ENCODE measurements at regions not wholly inside any gene's neighbourhood (a gene's known extent, or its start where the extent isn't known, plus 50 kb on each side); places are given as distances from the start of the nearest gene placed in this dataset.
"Not testable (repeated sequence)": the region's sequence is repeated elsewhere in the genome, so short reads cannot be mapped to it uniquely, and the experiment has no call there.

- no peak for TF ChIP-seq CTCF (IDR thresholded peaks at IDR 0.05; ENCODE audit: insufficient read depth, low read depth, low read length, missing control alignments)
- peak; percentile 33 for DNase-seq (ENCODE audit: low read depth)
- no peak overlapping the region for H3K4me3 ChIP-seq (ENCODE audit: low read length)
These were observed 423.7 kb downstream of the TOX3 start for GRCh38 chr16:52123061-52123839.

GRCh38 chr16:52117171-52117570 lies 429.8 kb downstream of the TOX3 start:
- DNase-seq (ENCODE audit: low read depth): no peak
- no peak for TF ChIP-seq CTCF (IDR thresholded peaks at IDR 0.05; ENCODE audit: insufficient read depth, low read depth, low read length, missing control alignments)

GRCh38 chr16:52114379-52114778 lies 432.6 kb downstream of the TOX3 start:
- peak; percentile 62 for DNase-seq (ENCODE audit: low read depth)
- TF ChIP-seq CTCF (IDR thresholded peaks at IDR 0.05; ENCODE audit: insufficient read depth, low read depth, low read length, missing control alignments): peak; percentile 9
- no peak overlapping the region for H3K4me3 ChIP-seq (ENCODE audit: low read length)

More at GRCh38 chr16:52117171-52117570, 429.8 kb downstream of the TOX3 start:
- H3K4me3 ChIP-seq (ENCODE audit: low read length): no peak overlapping the region

GRCh38 chr16:52113533-52114183 lies 433.3 kb downstream of the TOX3 start:
- TF ChIP-seq CTCF (IDR thresholded peaks at IDR 0.05; ENCODE audit: insufficient read depth, low read depth, low read length, missing control alignments): no peak
- no peak overlapping the region for H3K4me3 ChIP-seq (ENCODE audit: low read length)
- no peak for DNase-seq (ENCODE audit: low read depth)

- DNase-seq (ENCODE audit: low read depth); H3K4me3 ChIP-seq (ENCODE audit: low read length): not testable (repeated sequence)
These were observed 441.9 kb downstream of the TOX3 start for GRCh38 chr16:52104993-52105392.

GRCh38 chr16:52103791-52104190 lies 443.2 kb downstream of the TOX3 start:
- no peak for DNase-seq (ENCODE audit: low read depth)
- TF ChIP-seq CTCF (IDR thresholded peaks at IDR 0.05; ENCODE audit: insufficient read depth, low read depth, low read length, missing control alignments): no peak
- no peak overlapping the region for H3K4me3 ChIP-seq (ENCODE audit: low read length)

- no peak for TF ChIP-seq CTCF (IDR thresholded peaks at IDR 0.05; ENCODE audit: insufficient read depth, low read depth, low read length, missing control alignments)
- H3K4me3 ChIP-seq (ENCODE audit: low read length): no peak overlapping the region
- no peak for DNase-seq (ENCODE audit: low read depth)
These were observed 445.7 kb downstream of the TOX3 start for GRCh38 chr16:52101246-52101645.

Measured in epithelial cell of esophagus (primary cell).